ENCODE measurements at regions not wholly inside any gene's neighbourhood (a gene's known extent, or its start where the extent isn't known, plus 50 kb on each side); places are given as distances from the start of the nearest gene placed in this dataset.
A peak's percentile ranks its signal among the peaks of the same experiment; 100 is the strongest.

DNA sequence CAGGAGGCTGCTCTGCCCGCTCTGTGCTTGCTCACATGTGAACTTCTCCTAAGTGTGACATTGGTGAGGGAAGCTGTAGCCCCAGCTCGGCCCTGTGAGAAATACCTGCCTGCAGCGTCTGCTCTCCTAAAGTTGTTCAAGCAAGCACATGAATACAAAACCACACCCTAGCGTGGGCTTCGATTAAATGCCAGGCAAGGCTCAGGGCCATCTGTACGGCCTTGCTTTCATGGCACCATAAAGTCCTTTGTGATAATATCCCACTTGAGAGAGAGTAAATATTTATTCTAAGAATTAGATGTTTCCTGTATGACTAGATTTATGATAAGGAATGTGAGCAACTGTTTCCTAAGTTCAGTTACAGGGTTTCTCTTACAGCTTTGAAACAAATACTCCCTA lies 262.8 kb upstream of the KLF14 start:
- Histone ChIP-seq H2AFZ (ENCODE audit: low read length) (no peak overlapping the region), H4K20me1 (ENCODE audit: insufficient read depth, low read length) (peaks cover 29% of the 10 kb centered on the region), H3K4me2 (ENCODE audit: insufficient read depth, low read length) (peak overlapping the region; percentile 59), H3K4me3 (ENCODE audit: insufficient read depth, low read length) (no peak overlapping the region), H3K27ac (ENCODE audit: low read depth, low read length) (peak overlapping the region; percentile 23), H3K79me2 (ENCODE audit: insufficient read depth, low read length) (peaks cover 85% of the 10 kb centered on the region), H3K27me3 (ENCODE audit: insufficient read depth, low read length) (no peaks in the 10 kb centered on the region), H3K36me3 (ENCODE audit: insufficient read depth, low read length) (no peaks in the 10 kb centered on the region), H3K9me3 (ENCODE audit: low read depth, low read length) (no peaks in the 10 kb centered on the region), H3K4me1 (ENCODE audit: insufficient read depth, low read length) (peaks cover 46% of the 10 kb centered on the region)
- no peak for DNase-seq (ENCODE audit: insufficient read length, low spot score, missing footprints)
- TF ChIP-seq, protein P1, sequence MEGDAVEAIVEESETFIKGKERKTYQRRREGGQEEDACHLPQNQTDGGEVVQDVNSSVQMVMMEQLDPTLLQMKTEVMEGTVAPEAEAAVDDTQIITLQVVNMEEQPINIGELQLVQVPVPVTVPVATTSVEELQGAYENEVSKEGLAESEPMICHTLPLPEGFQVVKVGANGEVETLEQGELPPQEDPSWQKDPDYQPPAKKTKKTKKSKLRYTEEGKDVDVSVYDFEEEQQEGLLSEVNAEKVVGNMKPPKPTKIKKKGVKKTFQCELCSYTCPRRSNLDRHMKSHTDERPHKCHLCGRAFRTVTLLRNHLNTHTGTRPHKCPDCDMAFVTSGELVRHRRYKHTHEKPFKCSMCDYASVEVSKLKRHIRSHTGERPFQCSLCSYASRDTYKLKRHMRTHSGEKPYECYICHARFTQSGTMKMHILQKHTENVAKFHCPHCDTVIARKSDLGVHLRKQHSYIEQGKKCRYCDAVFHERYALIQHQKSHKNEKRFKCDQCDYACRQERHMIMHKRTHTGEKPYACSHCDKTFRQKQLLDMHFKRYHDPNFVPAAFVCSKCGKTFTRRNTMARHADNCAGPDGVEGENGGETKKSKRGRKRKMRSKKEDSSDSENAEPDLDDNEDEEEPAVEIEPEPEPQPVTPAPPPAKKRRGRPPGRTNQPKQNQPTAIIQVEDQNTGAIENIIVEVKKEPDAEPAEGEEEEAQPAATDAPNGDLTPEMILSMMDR (IDR thresholded peaks at IDR 0.05; ENCODE audit: extremely low read depth, low read depth, low read length) = no peak

DNA sequence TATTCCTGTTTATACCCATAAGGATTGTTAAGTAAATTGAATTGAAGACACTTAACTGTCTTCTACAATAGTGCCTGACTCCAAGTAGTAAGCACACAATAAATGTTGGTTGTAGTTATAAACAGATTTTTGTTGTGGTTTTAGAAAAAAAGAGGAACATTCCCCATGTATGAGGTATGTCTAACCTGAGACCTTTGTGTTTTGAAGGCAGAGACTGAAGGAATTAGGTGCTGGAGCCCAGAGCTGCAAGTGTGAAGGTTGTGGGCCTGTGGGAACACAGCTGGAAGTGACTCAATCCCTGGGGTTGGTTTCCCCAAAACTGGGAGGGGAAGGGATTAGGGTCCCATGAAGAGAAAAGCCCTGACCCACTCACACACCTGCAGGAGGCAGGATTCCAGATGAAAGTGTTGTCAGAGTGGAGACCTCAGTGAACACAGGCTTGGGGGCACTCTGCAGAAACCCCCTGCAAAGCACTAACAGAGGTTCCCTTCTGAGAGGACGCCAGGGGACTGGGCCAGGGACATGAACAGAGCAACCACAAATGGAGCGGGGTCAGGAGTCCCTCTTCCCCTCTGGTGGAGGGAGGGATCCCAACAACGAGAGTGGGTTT lies 265.1 kb upstream of the KLF14 start:
- Histone ChIP-seq H3K27me3 (ENCODE audit: insufficient read depth, low read length) (no peaks in the 10 kb centered on the region), H3K79me2 (ENCODE audit: insufficient read depth, low read length) (peaks cover 89% of the 10 kb centered on the region), H3K9me3 (ENCODE audit: low read depth, low read length) (no peaks in the 10 kb centered on the region), H2AFZ (ENCODE audit: low read length) (no peak overlapping the region), H3K4me1 (ENCODE audit: insufficient read depth, low read length) (peaks cover 46% of the 10 kb centered on the region), H3K4me3 (ENCODE audit: insufficient read depth, low read length) (no peak overlapping the region), H4K20me1 (ENCODE audit: insufficient read depth, low read length) (peaks cover 28% of the 10 kb centered on the region), H3K27ac (ENCODE audit: low read depth, low read length) (peak overlapping the region; percentile 8), H3K36me3 (ENCODE audit: insufficient read depth, low read length) (peaks cover 5% of the 10 kb centered on the region), H3K4me2 (ENCODE audit: insufficient read depth, low read length) (no peak overlapping the region)
- TF ChIP-seq, protein P1 (IDR thresholded peaks at IDR 0.05; ENCODE audit: extremely low read depth, low read depth, low read length) = no peak
- DNase-seq (ENCODE audit: insufficient read length, low spot score, missing footprints) = no peak

DNA sequence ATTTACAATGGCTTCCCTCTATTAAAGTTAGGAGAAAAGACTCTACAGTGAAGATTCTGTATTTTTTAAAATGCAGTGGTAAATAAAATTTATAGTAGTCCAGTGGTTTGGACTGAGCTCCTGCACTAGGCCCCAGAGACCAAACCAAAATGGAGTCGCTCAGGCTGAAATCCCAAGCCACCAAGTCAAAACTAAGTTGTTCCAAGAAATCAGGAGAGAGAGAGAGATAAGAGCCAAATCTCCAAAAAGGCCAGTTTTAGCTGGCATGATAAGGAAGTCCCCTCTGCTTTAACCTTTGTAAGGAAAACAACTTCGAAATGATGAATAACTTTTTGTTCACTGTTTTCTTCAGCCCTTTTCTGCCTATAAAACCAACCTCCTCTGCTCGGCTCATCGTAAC lies 265.9 kb upstream of the KLF14 start:
- Histone ChIP-seq H3K4me3 (ENCODE audit: insufficient read depth, low read length) (no peak overlapping the region), H3K4me2 (ENCODE audit: insufficient read depth, low read length) (no peak overlapping the region), H3K79me2 (ENCODE audit: insufficient read depth, low read length) (peaks cover 89% of the 10 kb centered on the region), H3K4me1 (ENCODE audit: insufficient read depth, low read length) (peaks cover 42% of the 10 kb centered on the region), H3K27me3 (ENCODE audit: insufficient read depth, low read length) (no peaks in the 10 kb centered on the region), H3K27ac (ENCODE audit: low read depth, low read length) (peak overlapping the region; percentile 8), H4K20me1 (ENCODE audit: insufficient read depth, low read length) (peaks cover 20% of the 10 kb centered on the region), H3K9me3 (ENCODE audit: low read depth, low read length) (no peaks in the 10 kb centered on the region), H3K36me3 (ENCODE audit: insufficient read depth, low read length) (peaks cover 5% of the 10 kb centered on the region), H2AFZ (ENCODE audit: low read length) (no peak overlapping the region)
- TF ChIP-seq, protein P1 (IDR thresholded peaks at IDR 0.05; ENCODE audit: extremely low read depth, low read depth, low read length) = no peak
- no peak for DNase-seq (ENCODE audit: insufficient read length, low spot score, missing footprints)

DNA sequence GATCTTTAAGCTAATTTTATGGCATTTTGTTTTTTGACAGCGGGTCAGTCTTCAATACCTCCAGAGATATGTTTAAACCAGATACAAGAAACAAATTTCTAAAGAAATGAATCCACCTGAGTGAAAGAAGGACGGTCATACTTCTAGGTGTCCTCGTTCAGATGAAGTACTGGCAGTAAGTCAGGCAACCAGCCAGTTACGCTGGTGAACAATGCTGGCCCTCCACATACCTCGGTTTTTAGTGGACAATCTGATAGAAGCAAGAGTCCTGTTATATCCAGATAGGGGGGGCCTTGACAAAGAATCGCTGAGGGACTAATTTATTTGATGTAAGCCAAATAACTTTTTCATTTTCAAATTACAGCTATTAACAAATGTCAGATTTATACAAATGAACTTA lies 266.4 kb upstream of the KLF14 start:
- H3K27ac ChIP-seq (ENCODE audit: low read depth, low read length) = no peak overlapping the region
- no peak overlapping the region for H3K4me3 ChIP-seq (ENCODE audit: insufficient read depth, low read length)
- no peaks in the 10 kb centered on the region for H3K9me3 ChIP-seq (ENCODE audit: low read depth, low read length)
- H4K20me1 ChIP-seq (ENCODE audit: insufficient read depth, low read length) = peaks cover 16% of the 10 kb centered on the region
- H3K36me3 ChIP-seq (ENCODE audit: insufficient read depth, low read length) = peaks cover 5% of the 10 kb centered on the region
- TF ChIP-seq, protein P1 (IDR thresholded peaks at IDR 0.05; ENCODE audit: extremely low read depth, low read depth, low read length) = no peak
- H3K4me2 ChIP-seq (ENCODE audit: insufficient read depth, low read length) = no peak overlapping the region
- H3K27me3 ChIP-seq (ENCODE audit: insufficient read depth, low read length) = no peaks in the 10 kb centered on the region
- H3K4me1 ChIP-seq (ENCODE audit: insufficient read depth, low read length) = peaks cover 37% of the 10 kb centered on the region
- DNase-seq (ENCODE audit: insufficient read length, low spot score, missing footprints) = no peak
- peaks cover 89% of the 10 kb centered on the region for H3K79me2 ChIP-seq (ENCODE audit: insufficient read depth, low read length)
- H2AFZ ChIP-seq (ENCODE audit: low read length) = no peak overlapping the region
